ENCODE measurements at regions not wholly inside any gene's neighbourhood (a gene's known extent, or its start where the extent isn't known, plus 50 kb on each side); places are given as distances from the start of the nearest gene placed in this dataset.

GRCh38 chr6:14222956-14223355 lies 105.4 kb downstream of the CD83 start:
- Histone ChIP-seq H3K9me3 (ENCODE audit: insufficient read depth, low read depth, low read length) (peaks cover 4% of the 10 kb centered on the region), H4K20me1 (ENCODE audit: insufficient read depth, low read length) (no peaks in the 10 kb centered on the region), H3K4me3 (ENCODE audit: insufficient read depth, low read depth, low read length) (no peak overlapping the region), H3K27ac (ENCODE audit: low read depth, low read length) (no peak overlapping the region), H3K4me1 (ENCODE audit: insufficient read depth, low read length) (no peaks in the 10 kb centered on the region), H3K36me3 (ENCODE audit: insufficient read depth, low read length) (no peaks in the 10 kb centered on the region), H2AFZ (ENCODE audit: low read depth, low read length) (no peak overlapping the region), H3K4me2 (ENCODE audit: low read length) (no peak overlapping the region), H3K27me3 (ENCODE audit: insufficient read depth, low read length) (no peaks in the 10 kb centered on the region), H3K79me2 (ENCODE audit: insufficient read depth, low read length) (no peaks in the 10 kb centered on the region), H3K9ac (ENCODE audit: low read length) (no peak overlapping the region)
- Mint-ChIP-seq H3K4me3 (ENCODE audit: unreplicated experiment) (no peak overlapping the region), H3K27me3 (ENCODE audit: low read depth, unreplicated experiment) (peaks cover 6% of the 10 kb centered on the region), H3K4me1 (ENCODE audit: low read depth, unreplicated experiment) (peaks cover 11% of the 10 kb centered on the region), H3K27ac (ENCODE audit: unreplicated experiment) (no peak overlapping the region), H3K9me3 (ENCODE audit: unreplicated experiment) (no peaks in the 10 kb centered on the region), H3K36me3 (ENCODE audit: low read depth, unreplicated experiment) (no peaks in the 10 kb centered on the region)
- DNase-seq (ENCODE audit: low read depth) (no peak), FAIRE-seq (no peak)
- TF ChIP-seq EZH2 (IDR thresholded peaks at IDR 0.05; ENCODE audit: insufficient read depth, low read length) (no peak), CTCF (IDR thresholded peaks at IDR 0.05; ENCODE audit: insufficient read depth, low read depth, low read length) (no peak)

DNA sequence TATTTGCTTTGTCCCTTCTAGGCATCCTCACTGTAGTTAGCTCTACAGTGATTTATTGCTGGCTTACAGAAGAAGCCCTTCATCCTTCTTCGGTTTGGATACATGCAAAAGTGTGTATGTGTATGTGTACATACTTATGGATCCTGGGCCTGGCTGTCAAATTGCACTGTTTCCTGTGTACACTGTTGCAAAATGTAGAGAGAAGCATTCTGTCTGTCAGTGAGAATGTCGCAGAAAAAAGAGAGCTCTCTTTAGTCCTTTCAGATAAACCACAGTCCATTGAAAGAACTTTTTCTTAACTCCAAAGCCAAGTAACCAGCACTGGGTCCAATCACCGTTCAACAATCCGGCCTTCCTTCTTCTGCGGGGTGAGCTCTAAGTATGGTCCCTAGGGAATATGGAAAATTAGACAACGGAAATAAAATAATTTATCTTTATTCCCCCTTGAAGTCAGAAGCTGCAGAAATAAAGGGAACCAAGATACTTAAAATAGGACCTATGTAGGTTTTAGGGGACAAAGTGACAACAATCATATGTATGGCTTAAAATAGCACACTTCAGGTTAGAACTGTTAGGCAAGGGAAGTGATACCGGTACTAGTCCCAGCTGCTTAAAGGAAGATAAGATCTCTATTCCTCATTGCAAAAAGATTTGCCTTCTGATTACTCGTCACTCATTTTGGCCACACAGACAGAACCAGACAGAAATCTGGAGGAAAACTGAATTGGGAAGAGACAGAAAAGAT lies 107.0 kb downstream of the CD83 start:
- no peaks in the 10 kb centered on the region for H3K36me3 Mint-ChIP-seq (ENCODE audit: low read depth, unreplicated experiment)
- no peak overlapping the region for H3K4me3 Mint-ChIP-seq (ENCODE audit: unreplicated experiment)
- H3K27me3 Mint-ChIP-seq (ENCODE audit: low read depth, unreplicated experiment), result peaks cover 8% of the 10 kb centered on the region
- Histone ChIP-seq H3K4me2 (ENCODE audit: low read length) (no peak overlapping the region), H3K9me3 (ENCODE audit: insufficient read depth, low read depth, low read length) (peaks cover 4% of the 10 kb centered on the region), H3K36me3 (ENCODE audit: insufficient read depth, low read length) (no peaks in the 10 kb centered on the region), H3K79me2 (ENCODE audit: insufficient read depth, low read length) (no peaks in the 10 kb centered on the region), H3K9ac (ENCODE audit: low read length) (no peak overlapping the region), H3K4me1 (ENCODE audit: insufficient read depth, low read length) (no peaks in the 10 kb centered on the region), H3K27me3 (ENCODE audit: insufficient read depth, low read length) (no peaks in the 10 kb centered on the region), H3K27ac (ENCODE audit: low read depth, low read length) (no peak overlapping the region), H2AFZ (ENCODE audit: low read depth, low read length) (no peak overlapping the region), H3K4me3 (ENCODE audit: insufficient read depth, low read depth, low read length) (no peak overlapping the region), H4K20me1 (ENCODE audit: insufficient read depth, low read length) (no peaks in the 10 kb centered on the region)
- TF ChIP-seq EZH2 (IDR thresholded peaks at IDR 0.05; ENCODE audit: insufficient read depth, low read length) (no peak), CTCF (IDR thresholded peaks at IDR 0.05; ENCODE audit: insufficient read depth, low read depth, low read length) (no peak)
- FAIRE-seq, result no peak
- peaks cover 11% of the 10 kb centered on the region for H3K4me1 Mint-ChIP-seq (ENCODE audit: low read depth, unreplicated experiment)
- no peak overlapping the region for H3K27ac Mint-ChIP-seq (ENCODE audit: unreplicated experiment)
- no peaks in the 10 kb centered on the region for H3K9me3 Mint-ChIP-seq (ENCODE audit: unreplicated experiment)
- DNase-seq (ENCODE audit: low read depth), result no peak

DNA sequence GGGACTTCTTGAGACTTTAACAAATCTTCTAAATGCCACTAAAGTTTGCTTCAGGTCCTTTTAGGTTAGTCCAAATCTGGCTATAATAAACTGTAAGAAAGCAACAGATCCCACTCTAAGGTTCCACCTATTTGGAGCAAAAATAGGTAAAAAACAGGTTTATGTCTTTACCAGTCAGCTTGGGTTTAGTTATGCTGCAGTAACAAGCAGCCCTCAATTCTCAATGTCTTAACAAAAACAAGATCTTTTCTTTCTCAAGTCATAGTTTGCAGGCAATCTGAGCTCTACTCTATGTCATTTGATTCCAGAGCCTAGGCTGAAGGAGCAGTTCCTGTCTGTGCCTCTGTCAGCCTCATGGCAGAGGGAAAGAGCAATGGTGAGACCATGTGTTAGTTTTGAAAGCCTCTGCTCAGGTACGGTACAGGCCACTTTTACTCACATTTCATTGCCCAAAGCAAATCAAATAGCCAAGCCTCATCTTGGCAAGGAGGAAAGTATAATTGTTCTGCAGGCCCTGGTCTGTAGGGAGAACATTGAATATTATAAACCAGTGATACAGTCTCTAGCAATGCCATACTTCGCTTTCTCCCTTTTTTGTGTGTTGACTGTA lies 108.6 kb downstream of the CD83 start:
- Mint-ChIP-seq H3K27ac (ENCODE audit: unreplicated experiment) (no peak overlapping the region), H3K4me1 (ENCODE audit: low read depth, unreplicated experiment) (peaks cover 13% of the 10 kb centered on the region), H3K27me3 (ENCODE audit: low read depth, unreplicated experiment) (peaks cover 5% of the 10 kb centered on the region), H3K36me3 (ENCODE audit: low read depth, unreplicated experiment) (no peaks in the 10 kb centered on the region), H3K9me3 (ENCODE audit: unreplicated experiment) (no peaks in the 10 kb centered on the region), H3K4me3 (ENCODE audit: unreplicated experiment) (no peak overlapping the region)
- Histone ChIP-seq H3K4me1 (ENCODE audit: insufficient read depth, low read length) (no peaks in the 10 kb centered on the region), H3K79me2 (ENCODE audit: insufficient read depth, low read length) (no peaks in the 10 kb centered on the region), H3K27ac (ENCODE audit: low read depth, low read length) (no peak overlapping the region), H3K9ac (ENCODE audit: low read length) (no peak overlapping the region), H3K4me3 (ENCODE audit: insufficient read depth, low read depth, low read length) (no peak overlapping the region), H3K27me3 (ENCODE audit: insufficient read depth, low read length) (no peaks in the 10 kb centered on the region), H3K9me3 (ENCODE audit: insufficient read depth, low read depth, low read length) (peaks cover 4% of the 10 kb centered on the region), H2AFZ (ENCODE audit: low read depth, low read length) (no peak overlapping the region), H4K20me1 (ENCODE audit: insufficient read depth, low read length) (no peaks in the 10 kb centered on the region), H3K4me2 (ENCODE audit: low read length) (no peak overlapping the region), H3K36me3 (ENCODE audit: insufficient read depth, low read length) (no peaks in the 10 kb centered on the region)
- DNase-seq (ENCODE audit: low read depth) (no peak), FAIRE-seq (no peak)
- TF ChIP-seq CTCF (IDR thresholded peaks at IDR 0.05; ENCODE audit: insufficient read depth, low read depth, low read length) (no peak), EZH2 (IDR thresholded peaks at IDR 0.05; ENCODE audit: insufficient read depth, low read length) (no peak)
